ENCODE measurements at regions not wholly inside any gene's neighbourhood (a gene's known extent, or its start where the extent isn't known, plus 50 kb on each side); places are given as distances from the start of the nearest gene placed in this dataset.

DNA sequence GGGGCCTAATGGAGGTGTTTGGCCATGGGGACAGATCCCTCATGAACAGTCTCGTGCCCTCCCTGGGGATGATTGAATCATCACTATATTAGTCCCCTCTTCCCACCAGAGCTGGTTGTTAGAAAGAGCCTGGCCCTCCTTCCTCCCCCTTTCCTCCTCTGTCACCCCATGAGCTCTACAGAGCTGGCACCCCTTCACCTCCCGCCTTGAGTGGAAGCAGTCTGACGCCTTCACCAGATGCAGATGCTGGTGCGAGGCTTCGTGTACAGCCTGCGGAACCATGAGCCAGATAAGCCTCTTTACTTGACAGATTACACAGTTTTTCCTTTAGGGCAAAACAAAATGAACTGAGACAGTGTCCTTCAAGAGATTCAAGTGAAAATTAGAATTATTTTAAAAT lies 74.4 kb upstream of the RIPOR2 start:
- intact Hi-C loops (cut with micrococcal nuclease; ENCODE audit: unreplicated experiment), result loop anchor here (10.0 kb wide), 1 partner anchor 485 kb away; no protein-coding TSS in a partner anchor
- H3K4me1 ChIP-seq (replicated peaks; ENCODE audit: insufficient read depth), result peaks cover 56% of the 10 kb centered on the region
- no peak overlapping the region for H3K4me3 ChIP-seq
- H2AFZ ChIP-seq, result no peak overlapping the region
- H4K20me1 ChIP-seq (ENCODE audit: insufficient read depth), result no peaks in the 10 kb centered on the region
- CTCF ChIA-PET, result no interaction called here
- no peaks in the 10 kb centered on the region for H3K79me2 ChIP-seq (ENCODE audit: low read depth)
- no peak overlapping the region for H3K4me2 ChIP-seq
- H3K9me2 ChIP-seq (ENCODE audit: insufficient read depth), result no peaks in the 10 kb centered on the region
- no peaks in the 10 kb centered on the region for H3K36me3 ChIP-seq (ENCODE audit: low read depth)
- POLR2A ChIA-PET (ENCODE audit: unreplicated experiment), result no interaction called here
- 0 out of 2 replicates have a peak, but pooled peaks cover 3% of the 10 kb centered on the region for H3K9me3 ChIP-seq (ENCODE audit: insufficient read depth, low read depth)
- DNase-seq, result no peak
- no peak for TF ChIP-seq CTCF (conservative IDR thresholded peaks at IDR 0.05)
- TF ChIP-seq EZH2 (IDR thresholded peaks at IDR 0.05; ENCODE audit: low read depth), result no peak
- no peaks in the 10 kb centered on the region for H3K27me3 ChIP-seq (ENCODE audit: insufficient read depth, low read depth)
- H3K27ac ChIP-seq, result no peak overlapping the region
- no TSS peak for BruUV-seq (replicated peaks)
- H3F3A ChIP-seq (ENCODE audit: insufficient read depth, low read depth), result peaks cover 26% of the 10 kb centered on the region; the same call in 1 of the 2 replicates

DNA sequence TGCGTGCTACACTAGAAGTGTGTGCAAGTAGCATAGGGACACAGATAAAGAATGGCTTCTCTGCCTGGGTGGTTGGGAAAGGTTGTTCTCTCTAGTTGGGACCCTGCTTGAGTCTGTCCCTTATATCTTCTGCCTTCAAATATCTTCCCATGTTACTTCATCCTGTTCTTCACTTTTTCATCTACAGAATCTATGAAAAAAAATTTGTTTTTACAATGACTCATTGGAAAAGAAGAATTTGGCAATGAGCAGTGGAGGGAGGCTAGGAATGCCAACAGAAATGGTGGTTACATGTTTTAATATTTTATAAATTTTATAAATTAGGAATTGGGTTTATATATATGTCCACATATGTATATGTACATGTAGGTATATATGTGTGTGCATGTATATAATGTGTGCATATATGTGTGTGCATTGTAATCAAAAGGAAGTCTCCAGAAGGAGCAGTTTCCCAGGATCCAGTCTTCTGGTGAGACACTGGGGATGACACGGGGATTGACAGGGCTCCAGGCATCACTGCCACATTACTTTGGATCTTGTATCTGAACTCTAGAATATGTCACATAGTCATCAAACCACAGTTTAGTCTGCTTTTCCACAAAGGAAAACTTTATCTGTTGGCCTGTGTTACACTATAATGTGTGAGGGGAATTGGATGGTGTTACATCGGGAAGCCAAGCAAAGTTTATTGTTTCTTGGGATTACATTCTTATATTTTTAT lies 75.3 kb upstream of the RIPOR2 start:
- TF ChIP-seq EZH2 (IDR thresholded peaks at IDR 0.05; ENCODE audit: low read depth), result no peak
- TF ChIP-seq CTCF (conservative IDR thresholded peaks at IDR 0.05), result no peak
- Histone ChIP-seq H3K27me3 (ENCODE audit: insufficient read depth, low read depth) (no peaks in the 10 kb centered on the region), H3K9me3 (ENCODE audit: insufficient read depth, low read depth) (peaks cover 3% of the 10 kb centered on the region; the same call in 1 of the 2 replicates), H3K27ac (no peak overlapping the region), H3K36me3 (ENCODE audit: low read depth) (no peaks in the 10 kb centered on the region), H3F3A (ENCODE audit: insufficient read depth, low read depth) (peaks cover 24% of the 10 kb centered on the region; the same call in 1 of the 2 replicates), H4K20me1 (ENCODE audit: insufficient read depth) (no peaks in the 10 kb centered on the region), H3K4me3 (no peak overlapping the region), H3K79me2 (ENCODE audit: low read depth) (no peaks in the 10 kb centered on the region), H3K4me2 (peak overlapping the region; percentile 45), H3K9me2 (ENCODE audit: insufficient read depth) (no peaks in the 10 kb centered on the region), H2AFZ (no peak overlapping the region), H3K4me1 (replicated peaks; ENCODE audit: insufficient read depth) (peaks cover 52% of the 10 kb centered on the region)
- intact Hi-C loops (cut with micrococcal nuclease; ENCODE audit: unreplicated experiment), result loop anchor here (10.0 kb wide), 1 partner anchor 486 kb away; no protein-coding TSS in a partner anchor
- POLR2A ChIA-PET (ENCODE audit: unreplicated experiment), result no interaction called here
- DNase-seq, result peak in 1 of 2 experiments; percentile 40
- CTCF ChIA-PET, result no interaction called here
- BruUV-seq (replicated peaks), result no TSS peak

GRCh38 chr6:25012657-25013056 lies 76.9 kb upstream of the RIPOR2 start:
- Histone ChIP-seq H4K20me1 (ENCODE audit: insufficient read depth) (no peaks in the 10 kb centered on the region), H3F3A (ENCODE audit: insufficient read depth, low read depth) (peaks cover 24% of the 10 kb centered on the region), H3K9me3 (ENCODE audit: insufficient read depth, low read depth) (peaks cover 3% of the 10 kb centered on the region; the same call in 1 of the 2 replicates), H2AFZ (no peak overlapping the region), H3K27me3 (ENCODE audit: insufficient read depth, low read depth) (no peaks in the 10 kb centered on the region), H3K36me3 (ENCODE audit: low read depth) (no peaks in the 10 kb centered on the region), H3K27ac (peak overlapping the region; percentile 18), H3K4me1 (replicated peaks; ENCODE audit: insufficient read depth) (peaks cover 52% of the 10 kb centered on the region), H3K9me2 (ENCODE audit: insufficient read depth) (no peaks in the 10 kb centered on the region), H3K4me3 (no peak overlapping the region), H3K4me2 (peak overlapping the region; percentile 45), H3K79me2 (ENCODE audit: low read depth) (no peaks in the 10 kb centered on the region)
- ChIA-PET POLR2A (ENCODE audit: unreplicated experiment) (no interaction called here), CTCF (interaction anchor here (0.6 kb wide), 1 partner anchor 155 kb away, joined by 3 read pairs; no protein-coding TSS in a partner anchor)
- no TSS peak for BruUV-seq (replicated peaks)
- peak in 1 of 2 experiments; percentile 82 for DNase-seq
- intact Hi-C loops (cut with micrococcal nuclease; ENCODE audit: unreplicated experiment), result loop anchor here (10.0 kb wide), 1 partner anchor 488 kb away; no protein-coding TSS in a partner anchor
- no peak for TF ChIP-seq EZH2 (IDR thresholded peaks at IDR 0.05; ENCODE audit: low read depth)

Measured in PC-9 (cell line).